ENCODE measurements at regions not wholly inside any gene's neighbourhood (a gene's known extent, or its start where the extent isn't known, plus 50 kb on each side); places are given as distances from the start of the nearest gene placed in this dataset.

GRCh38 chr3:10583798-10584708 lies 78.7 kb upstream of the ATP2B2 start:
- no peak for DNase-seq (ENCODE audit: low read depth in 2 of 2)

GRCh38 chr3:10585945-10586344 lies 80.6 kb upstream of the ATP2B2 start:
- no peak for DNase-seq (ENCODE audit: low read depth in 2 of 2)

- DNase-seq (ENCODE audit: low read depth in 2 of 2), result peak; percentile 71
These were observed 89.5 kb upstream of the ATP2B2 start for GRCh38 chr3:10594915-10595314.

- no peak for DNase-seq (ENCODE audit: low read depth in 2 of 2)
These were observed 91.5 kb upstream of the ATP2B2 start for GRCh38 chr3:10596746-10597448.

DNA sequence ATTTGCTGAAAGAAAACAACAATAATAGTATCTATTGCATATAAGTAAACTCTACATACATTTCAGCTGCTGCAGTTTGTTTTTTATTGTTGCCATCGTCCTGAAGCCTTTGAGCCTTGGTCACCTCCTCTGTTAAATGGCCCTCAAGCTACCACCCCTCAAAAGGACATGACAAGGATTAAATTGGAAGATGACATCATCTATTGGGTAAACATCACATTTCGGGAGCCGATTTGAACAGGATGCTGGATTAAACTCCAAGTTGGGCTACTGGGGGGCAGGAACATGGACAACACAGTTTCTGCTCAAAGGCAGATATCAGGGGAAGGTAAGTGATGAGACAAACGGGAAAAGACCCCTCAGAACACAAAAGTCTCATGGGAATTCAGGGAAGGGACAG lies 92.3 kb upstream of the ATP2B2 start:
- DNase-seq (ENCODE audit: low read depth in 2 of 2), result no peak

GRCh38 chr3:10599017-10599416 lies 93.6 kb upstream of the ATP2B2 start:
- DNase-seq (ENCODE audit: low read depth in 2 of 2), result no peak

- no peak for DNase-seq (ENCODE audit: low read depth in 2 of 2)
These were observed 94.1 kb upstream of the ATP2B2 start for GRCh38 chr3:10599444-10599843.

DNA sequence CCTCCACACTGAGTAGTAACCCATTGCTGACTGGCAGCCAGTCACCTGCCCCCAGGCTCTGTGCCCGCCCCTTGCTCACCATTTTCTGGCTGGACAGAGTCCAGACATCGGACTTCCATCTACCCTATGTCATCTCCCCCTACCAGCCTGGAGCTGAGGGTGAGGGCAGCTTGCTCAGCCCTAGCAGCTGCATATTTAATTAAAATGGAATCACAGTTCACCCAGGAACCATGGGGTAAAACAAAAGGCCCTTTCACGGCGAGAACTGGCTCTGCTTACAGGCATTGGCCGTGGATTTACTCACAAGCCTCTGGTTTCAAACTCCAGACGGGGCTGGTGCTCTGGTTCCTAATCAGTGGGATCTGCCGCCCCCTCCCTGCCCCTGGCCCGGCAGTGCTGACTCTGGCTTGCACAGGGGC lies 94.9 kb upstream of the ATP2B2 start:
- no peak for DNase-seq (ENCODE audit: low read depth in 2 of 2)

- no peak for DNase-seq (ENCODE audit: low read depth in 2 of 2)
These were observed 95.3 kb upstream of the ATP2B2 start for GRCh38 chr3:10600726-10601125.

GRCh38 chr3:10601151-10601856 lies 95.9 kb upstream of the ATP2B2 start:
- no peak for DNase-seq (ENCODE audit: low read depth in 2 of 2)

- no peak for DNase-seq (ENCODE audit: low read depth in 2 of 2)
These were observed 96.5 kb upstream of the ATP2B2 start for GRCh38 chr3:10601857-10602230.

DNA sequence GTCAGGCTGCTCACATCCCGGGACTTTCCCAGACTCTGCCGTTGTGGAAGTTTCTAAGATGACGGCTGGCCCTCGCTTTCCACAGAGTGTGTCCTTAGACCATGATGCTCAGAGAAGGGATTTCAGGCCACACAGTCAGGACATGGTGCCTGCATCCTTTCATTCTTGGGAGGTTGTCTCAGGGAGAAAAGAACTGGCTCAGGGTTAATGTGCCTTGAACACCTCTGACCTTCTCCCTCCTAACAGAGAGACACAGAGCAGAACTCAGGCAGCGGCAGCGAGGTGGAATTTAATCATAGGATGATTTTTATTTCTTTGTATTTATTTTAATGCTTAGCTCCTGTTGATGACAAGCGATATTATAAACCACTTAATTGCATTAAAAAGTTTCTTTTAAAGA lies 96.9 kb upstream of the ATP2B2 start:
- DNase-seq (ENCODE audit: low read depth in 2 of 2), result no peak

DNA sequence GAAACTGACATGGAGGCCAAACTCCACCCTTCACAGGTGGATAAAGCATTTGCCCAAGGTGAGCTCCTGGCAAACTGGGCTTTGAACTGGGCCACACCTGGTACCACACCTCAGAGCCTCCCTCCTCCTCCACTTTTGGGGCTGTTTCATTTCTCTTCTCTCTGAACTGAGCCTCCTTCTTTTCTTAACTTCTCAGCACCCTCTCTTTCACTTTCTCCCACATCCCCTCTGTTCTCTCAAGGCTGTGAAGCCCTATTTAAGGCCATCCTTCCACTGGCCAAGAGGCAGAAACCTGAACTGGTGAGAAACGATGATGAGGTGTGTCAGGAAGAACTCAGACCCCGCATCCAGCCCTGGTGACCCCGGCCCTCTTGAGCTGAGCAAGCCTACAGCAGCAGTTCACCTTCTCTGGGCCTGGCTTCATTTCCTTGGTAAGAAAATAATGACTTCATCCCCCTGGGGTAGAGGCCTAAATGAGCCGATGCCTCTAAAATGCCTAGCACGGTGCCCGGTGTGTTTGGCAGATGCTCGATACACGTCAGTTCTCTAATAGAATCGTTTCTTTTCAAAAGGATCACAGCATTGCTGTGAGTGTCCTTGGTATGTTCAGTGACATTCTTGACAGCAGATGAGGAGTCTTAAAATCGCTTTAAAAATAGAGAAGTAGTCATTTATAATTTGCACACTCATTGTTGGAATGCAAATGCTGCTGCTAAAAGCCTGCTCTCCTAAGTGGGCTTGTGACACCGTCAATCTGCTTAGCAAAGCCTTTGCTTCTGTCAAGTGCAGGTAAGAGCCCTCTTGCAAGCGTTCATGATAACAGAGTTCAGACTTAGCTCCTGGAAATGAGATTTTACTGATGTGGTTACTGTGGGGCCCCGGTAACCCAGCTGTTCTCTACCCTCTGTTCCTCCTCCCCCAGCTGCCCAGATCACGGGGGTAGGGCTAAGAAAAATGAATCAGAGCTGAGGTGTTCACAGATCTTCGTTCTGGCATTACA lies 97.7 kb upstream of the ATP2B2 start:
- DNase-seq (ENCODE audit: low read depth in 2 of 2), result no peak

GRCh38 chr3:10609134-10609533 lies 103.7 kb upstream of the ATP2B2 start:
- no peak for DNase-seq (ENCODE audit: low read depth in 2 of 2)

DNA sequence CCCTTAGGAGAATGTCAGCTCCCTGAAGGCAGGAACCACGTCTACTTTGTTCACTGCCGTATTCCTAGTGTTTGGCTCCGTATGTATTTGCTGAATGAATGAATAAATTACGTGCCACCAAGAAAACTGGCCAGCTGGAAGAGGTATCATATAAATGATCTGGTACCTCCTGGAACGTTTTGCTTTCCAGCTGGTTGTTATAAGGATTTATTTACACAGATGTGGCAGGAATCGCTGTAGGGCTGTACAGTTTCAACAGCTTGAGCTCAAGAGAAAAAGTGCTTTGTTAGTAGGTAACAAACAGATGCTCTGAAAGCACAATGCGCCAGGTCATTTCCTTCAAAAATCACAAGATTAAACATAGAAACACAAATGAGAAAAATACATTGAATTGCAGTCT lies 108.8 kb upstream of the ATP2B2 start:
- no peak for DNase-seq (ENCODE audit: low read depth in 2 of 2)

GRCh38 chr3:10615715-10616114 lies 110.3 kb upstream of the ATP2B2 start:
- DNase-seq (ENCODE audit: low read depth in 2 of 2), result no peak

DNA sequence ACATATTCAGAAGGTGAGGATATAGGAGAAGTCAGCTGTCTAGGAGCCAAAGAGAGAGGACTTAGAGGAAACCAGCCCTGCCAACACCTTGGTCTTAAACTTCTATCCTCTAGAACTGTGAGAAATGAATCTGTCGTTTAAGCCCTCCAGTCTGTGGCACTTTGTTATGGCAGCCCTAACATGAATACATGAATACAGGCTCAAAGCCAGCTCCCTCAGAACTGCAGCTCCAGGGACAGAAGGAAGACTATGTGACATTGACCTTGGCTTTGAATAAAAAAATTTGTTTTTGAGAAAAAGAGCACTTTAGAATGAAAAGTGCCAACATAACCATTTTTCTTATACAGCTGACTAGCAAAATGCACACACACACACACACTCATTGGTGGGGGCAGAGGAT lies 110.9 kb upstream of the ATP2B2 start:
- no peak for DNase-seq (ENCODE audit: low read depth in 2 of 2)

DNA sequence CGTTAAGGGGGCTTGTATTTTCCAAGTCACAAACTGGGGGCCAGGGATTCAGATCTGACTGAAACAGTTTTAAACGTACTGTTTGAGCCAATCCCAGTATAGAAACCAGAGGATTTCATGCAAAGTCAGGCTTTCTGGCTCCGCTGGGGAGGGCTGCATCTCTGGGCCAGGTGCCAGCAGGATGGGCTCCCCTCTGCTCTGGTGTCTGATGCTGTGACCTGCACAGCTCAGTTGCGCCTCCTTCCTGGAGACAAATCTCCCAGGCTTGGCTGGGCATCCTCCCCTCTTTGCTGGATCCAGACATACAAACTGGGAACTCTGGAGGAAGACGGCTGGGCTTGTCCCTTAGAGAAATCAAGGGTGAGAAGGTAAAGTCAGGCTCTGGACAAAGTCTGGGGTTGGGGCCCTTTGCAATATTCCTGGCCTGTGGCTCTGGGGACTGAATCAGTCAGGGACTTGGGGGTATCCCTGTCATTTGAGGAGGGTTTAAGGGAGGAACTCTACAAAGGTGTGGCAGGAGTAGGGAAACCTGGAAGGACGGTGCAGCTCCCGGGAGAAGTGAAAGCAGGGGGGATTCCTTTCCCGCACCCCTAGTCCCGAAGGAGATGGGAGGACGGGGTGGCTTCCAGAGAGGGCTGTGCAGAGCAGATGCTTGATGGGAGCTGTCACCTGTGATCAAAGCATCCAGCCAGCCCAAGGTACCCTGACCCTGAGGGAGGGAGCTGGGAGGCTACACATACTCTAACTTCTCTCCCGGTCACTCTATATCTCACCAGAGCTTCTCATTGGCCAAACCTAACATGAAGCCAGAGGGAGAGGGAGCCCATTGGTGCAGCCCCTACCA lies 114.8 kb upstream of the ATP2B2 start:
- no peak for DNase-seq (ENCODE audit: low read depth in 2 of 2)

- no peak for DNase-seq (ENCODE audit: low read depth in 2 of 2)
These were observed 115.4 kb upstream of the ATP2B2 start for GRCh38 chr3:10620833-10621082.

DNA sequence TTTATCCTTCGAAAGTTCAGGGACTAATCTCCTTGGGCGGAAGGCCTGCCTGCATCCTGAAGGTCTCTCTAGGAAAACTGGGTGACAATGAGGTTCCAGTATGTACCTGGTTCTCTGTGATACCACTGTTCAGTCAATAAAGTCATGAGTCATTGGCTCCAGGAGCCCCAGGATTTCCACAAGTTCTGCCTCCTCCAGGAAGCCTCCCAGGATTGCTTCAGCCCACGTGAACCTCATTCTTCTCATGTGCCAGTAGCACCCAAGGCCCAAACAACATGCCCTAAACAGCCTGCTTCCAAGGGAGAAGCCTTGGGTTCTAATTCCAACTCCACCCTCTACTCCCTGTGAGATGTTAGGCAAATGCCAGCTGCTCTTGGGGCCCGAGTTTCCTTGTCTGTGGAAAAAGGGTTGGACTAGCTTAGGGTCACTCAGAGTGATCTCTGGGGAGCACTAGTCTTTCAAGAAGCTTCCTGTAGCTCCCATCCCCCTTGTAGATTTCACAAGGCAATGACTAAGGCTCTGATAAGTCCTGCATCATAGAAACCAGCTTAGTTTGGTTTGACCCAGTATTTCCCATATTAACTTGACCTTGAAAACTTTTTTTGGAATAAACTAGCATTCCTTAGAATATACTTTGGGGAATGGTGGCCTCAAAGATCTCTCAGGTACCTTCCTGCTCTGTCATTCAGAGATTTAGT lies 118.3 kb upstream of the ATP2B2 start:
- no peak for DNase-seq (ENCODE audit: low read depth in 2 of 2)

All from lung microvascular endothelial cell (primary cell).